Heart left ventricle (tissue), 13 donors: ENCODE measurements at regions not wholly inside any gene's neighbourhood (a gene's known extent, or its start where the extent isn't known, plus 50 kb on each side); places are given as distances from the start of the nearest gene placed in this dataset.

Experiments
- CTCF ChIP-seq, 12 donors: fragments of 200-600 bp; sonication (generic) in 4 of 12; IDR thresholded peaks; one replicate each; pipeline versions ENCODE4 v1.5.0 to v1.8.0; 2018 to 2022; ENCODE audit warnings: antibody characterized with exemption in 12 of 12, mild to moderate bottlenecking in 5 of 12
- POLR2A ChIP-seq, 2 donors: fragments of 450-650 bp; IDR thresholded peaks; one replicate each; pipeline ENCODE4 v1.6.1; 2017; ENCODE audit warnings: antibody characterized with exemption in 2 of 2, mild to moderate bottlenecking in 2 of 2, moderate library complexity in 2 of 2
- donor health status: ischemic (EF 13 %, LVEDD 7.1; RV severe dilation, severe dysfunction).
- donor health status: DM: no; HTN: yes; CAD: no.
- donor health status: DM: no; HTN: no; CAD: no.
- donor health status: ischemic (EF 25% LVEDD 6.9; RV normal size, moderate dysfunction).
- donor health status: ischemic (EF 25% LVEDD 5.7; RV mildly dilated, moderate dysfunction).
- donor health status: ischemic (EF 35%, LVEDD 5.7; RV mildly dilated, moderate dysfunction).
- donor health status: nonischemic (EF 11% LVEDD 7.7; RV severe dilation, severe dysfunction).
- donor health status: DM: yes; HTN: yes; CAD: no.
- donor health status: PGD.
- donor health status: ischemic (EF 29% LVEDD 5.4; RV normal size, mild dysfunction).
- donor health status: nonischemic (EF 23%, LVEDD 6.1; RV moderate dilation, normal function).

- TF ChIP-seq CTCF (IDR thresholded peaks at IDR 0.05), result no peak
- TF ChIP-seq POLR2A (IDR thresholded peaks at IDR 0.05), result no peak
Measured at GRCh38 chr15:99503411-99503810, 62.4 kb upstream of the MEF2A start.
